NCI-H345 treated with DMSO at 0.1 percent for 48 hours (cell line): ENCODE measurements at regions not wholly inside any gene's neighbourhood (a gene's known extent, or its start where the extent isn't known, plus 50 kb on each side); places are given as distances from the start of the nearest gene placed in this dataset.
"Not testable (repeated sequence)": the region's sequence is repeated elsewhere in the genome, so short reads cannot be mapped to it uniquely, and the experiment has no call there.

ENCODE experiments used
- DNase-seq: peaks from one replicate; lab custom pipeline; 2025; ENCODE audit not compliant: unreplicated experiment; lab: John Stamatoyannopoulos, UW

- DNase-seq, result no peak
Measured at GRCh38 chr18:60018618-60019462, 119.0 kb downstream of the PMAIP1 start.

GRCh38 chr18:60018134-60018533 lies 118.3 kb downstream of the PMAIP1 start:
- DNase-seq, result not testable (repeated sequence)

- no peak for DNase-seq
Measured at GRCh38 chr18:60017371-60017770, 117.6 kb downstream of the PMAIP1 start.

GRCh38 chr18:60015826-60016225 lies 116.0 kb downstream of the PMAIP1 start:
- not testable (repeated sequence) for DNase-seq

GRCh38 chr18:60013148-60013547 lies 113.4 kb downstream of the PMAIP1 start:
- DNase-seq, result not testable (repeated sequence)

- no peak for DNase-seq
Measured at GRCh38 chr18:60010984-60011383, 111.2 kb downstream of the PMAIP1 start.

- no peak for DNase-seq
Measured at GRCh38 chr18:60010513-60010912, 110.7 kb downstream of the PMAIP1 start.

GRCh38 chr18:60007661-60008060 lies 107.9 kb downstream of the PMAIP1 start:
- no peak for DNase-seq

- no peak for DNase-seq
Measured at GRCh38 chr18:60003610-60004185, 103.9 kb downstream of the PMAIP1 start.

- peak; percentile 6 for DNase-seq
Measured at GRCh38 chr18:59996370-59996966, 96.7 kb downstream of the PMAIP1 start.

GRCh38 chr18:59994357-59994756 lies 94.6 kb downstream of the PMAIP1 start:
- no peak for DNase-seq

GRCh38 chr18:59993560-59993959 lies 93.8 kb downstream of the PMAIP1 start:
- DNase-seq, result no peak

- DNase-seq, result no peak
Measured at GRCh38 chr18:59990121-59990823, 90.5 kb downstream of the PMAIP1 start.

GRCh38 chr18:59988098-59988706 lies 88.4 kb downstream of the PMAIP1 start:
- peak; percentile 31 for DNase-seq

- no peak for DNase-seq
Measured at GRCh38 chr18:59987102-59987501, 87.3 kb downstream of the PMAIP1 start.

- no peak for DNase-seq
Measured at GRCh38 chr18:59986139-59986538, 86.3 kb downstream of the PMAIP1 start.

- no peak for DNase-seq
Measured at GRCh38 chr18:59985289-59985688, 85.5 kb downstream of the PMAIP1 start.

GRCh38 chr18:59983506-59983905 lies 83.7 kb downstream of the PMAIP1 start:
- no peak for DNase-seq

GRCh38 chr18:59980188-59980637 lies 80.4 kb downstream of the PMAIP1 start:
- DNase-seq, result no peak

- no peak for DNase-seq
Measured at GRCh38 chr18:59971871-59972428, 72.2 kb downstream of the PMAIP1 start.

- not testable (repeated sequence) for DNase-seq
Measured at GRCh38 chr18:59971144-59971543, 71.3 kb downstream of the PMAIP1 start.
